K562 (cell line): ENCODE measurements at regions not wholly inside any gene's neighbourhood (a gene's known extent, or its start where the extent isn't known, plus 50 kb on each side); places are given as distances from the start of the nearest gene placed in this dataset.
A peak's percentile ranks its signal among the peaks of the same experiment; 100 is the strongest.

Experiments used
- BDP1 ChIP-seq: IDR thresholded peaks from 3 replicates; pipeline ENCODE4 v1.6.1; 2011; ENCODE audit not compliant: insufficient read length, insufficient read depth
- FOSL1 ChIP-seq: fragments of 200-800 bp; sonication (Bioruptor generic); conservative IDR thresholded peaks from 2 replicates; pipeline ENCODE4 v1.6.1; 2016; ENCODE audit warnings: missing genetic modification characterization, missing compliant biosample characterization
- MAFG ChIP-seq: fragments of 450-650 bp; conservative IDR thresholded peaks from 2 replicates; pipeline ENCODE4 v1.6.1; 2016; ENCODE audit warnings: missing genetic modification characterization, missing compliant biosample characterization
- RAD21 ChIP-seq, 2 experiments: fragments of 250-450 bp in 1 of 2; fragments of 450-650 bp in 1 of 2; sonication (Bioruptor Pico) in 1 of 2; formaldehyde crosslinking in 1 of 2; IDR thresholded peaks in 1 of 2; conservative IDR thresholded peaks in 1 of 2; 2 replicates each; pipeline versions ENCODE4 v1.4.0 to v1.8.0; 2020 to 2022; ENCODE audit warnings: mild to moderate bottlenecking in 2 of 2, moderate library complexity in 1 of 2
- RCOR1 ChIP-seq, 2 experiments: IDR thresholded peaks; 2 replicates each; pipeline ENCODE4 v1.6.1; 2012; ENCODE audit warnings: low read depth in 2 of 2, low read length in 2 of 2, borderline replicate concordance in 1 of 2, improper control_type of control experiment in 1 of 2
- SMAD4 ChIP-seq: fragments of 250-450 bp; sonication (Bioruptor Pico); conservative IDR thresholded peaks from 2 replicates; pipeline ENCODE4 v1.8.0; 2021; ENCODE audit warnings: inconsistent platforms, mild to moderate bottlenecking, moderate library complexity
- SMC3 ChIP-seq: conservative IDR thresholded peaks from 2 replicates; pipeline ENCODE4 v1.6.1; 2011; ENCODE audit warnings: low read depth, low read length, improper control_type of control experiment; ENCODE audit not compliant: insufficient read depth
- XRCC5 ChIP-seq: fragments of 200-400 bp; formaldehyde crosslinking; IDR thresholded peaks from 2 replicates; pipeline ENCODE4 v1.6.1; 2017; ENCODE audit warnings: low read depth, mild to moderate bottlenecking, low read length
- ZC3H8 ChIP-seq: fragments of 450-650 bp; IDR thresholded peaks from 2 replicates; pipeline ENCODE4 v1.6.1; 2017
- TF ChIP-seq, protein P1 (sequence below): fragments of 250-450 bp; sonication (Bioruptor Pico); IDR thresholded peaks from 2 replicates; pipeline ENCODE4 v1.4.0; 2020
- TF ChIP-seq, protein P2 (sequence below), 2 experiments: fragments of 450-650 bp; IDR thresholded peaks; 2 replicates each; pipeline ENCODE4 v1.6.1; 2016; ENCODE audit warnings: mild to moderate bottlenecking in 2 of 2, borderline replicate concordance in 1 of 2, low read depth in 1 of 2, moderate library complexity in 1 of 2

DNA sequence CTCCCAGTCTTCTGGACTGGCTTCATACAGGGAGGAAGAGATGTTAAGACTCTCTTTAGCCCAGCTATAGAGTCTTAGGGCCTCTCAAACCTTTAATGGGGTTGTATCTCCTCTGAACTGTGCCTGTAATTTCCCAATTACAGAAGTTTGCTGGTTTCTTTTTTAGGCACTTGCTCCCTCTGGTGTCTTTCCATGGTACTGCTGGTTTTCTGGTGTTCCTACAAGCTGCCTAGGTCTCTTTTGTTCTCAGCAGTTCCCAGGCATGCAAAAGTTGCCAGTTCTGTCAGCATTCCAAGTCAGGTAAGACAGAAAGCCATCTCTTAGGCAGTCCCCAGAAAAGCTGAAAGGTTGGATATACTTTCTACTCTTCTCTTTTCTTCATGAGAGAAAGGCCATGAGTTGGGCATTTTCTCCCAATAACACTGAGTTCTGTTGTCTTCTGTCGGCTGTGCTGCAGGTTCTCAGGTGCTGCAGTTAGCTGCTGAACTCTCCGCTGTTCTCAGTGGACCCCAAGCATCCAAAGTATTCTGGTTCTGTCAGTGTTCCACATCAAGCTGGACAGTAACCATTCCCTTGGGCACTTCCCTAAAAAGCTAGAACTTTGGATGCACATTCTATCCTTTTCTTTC, 54.4 kb upstream of the EHHADH start (continued):
- TF ChIP-seq, protein P1, sequence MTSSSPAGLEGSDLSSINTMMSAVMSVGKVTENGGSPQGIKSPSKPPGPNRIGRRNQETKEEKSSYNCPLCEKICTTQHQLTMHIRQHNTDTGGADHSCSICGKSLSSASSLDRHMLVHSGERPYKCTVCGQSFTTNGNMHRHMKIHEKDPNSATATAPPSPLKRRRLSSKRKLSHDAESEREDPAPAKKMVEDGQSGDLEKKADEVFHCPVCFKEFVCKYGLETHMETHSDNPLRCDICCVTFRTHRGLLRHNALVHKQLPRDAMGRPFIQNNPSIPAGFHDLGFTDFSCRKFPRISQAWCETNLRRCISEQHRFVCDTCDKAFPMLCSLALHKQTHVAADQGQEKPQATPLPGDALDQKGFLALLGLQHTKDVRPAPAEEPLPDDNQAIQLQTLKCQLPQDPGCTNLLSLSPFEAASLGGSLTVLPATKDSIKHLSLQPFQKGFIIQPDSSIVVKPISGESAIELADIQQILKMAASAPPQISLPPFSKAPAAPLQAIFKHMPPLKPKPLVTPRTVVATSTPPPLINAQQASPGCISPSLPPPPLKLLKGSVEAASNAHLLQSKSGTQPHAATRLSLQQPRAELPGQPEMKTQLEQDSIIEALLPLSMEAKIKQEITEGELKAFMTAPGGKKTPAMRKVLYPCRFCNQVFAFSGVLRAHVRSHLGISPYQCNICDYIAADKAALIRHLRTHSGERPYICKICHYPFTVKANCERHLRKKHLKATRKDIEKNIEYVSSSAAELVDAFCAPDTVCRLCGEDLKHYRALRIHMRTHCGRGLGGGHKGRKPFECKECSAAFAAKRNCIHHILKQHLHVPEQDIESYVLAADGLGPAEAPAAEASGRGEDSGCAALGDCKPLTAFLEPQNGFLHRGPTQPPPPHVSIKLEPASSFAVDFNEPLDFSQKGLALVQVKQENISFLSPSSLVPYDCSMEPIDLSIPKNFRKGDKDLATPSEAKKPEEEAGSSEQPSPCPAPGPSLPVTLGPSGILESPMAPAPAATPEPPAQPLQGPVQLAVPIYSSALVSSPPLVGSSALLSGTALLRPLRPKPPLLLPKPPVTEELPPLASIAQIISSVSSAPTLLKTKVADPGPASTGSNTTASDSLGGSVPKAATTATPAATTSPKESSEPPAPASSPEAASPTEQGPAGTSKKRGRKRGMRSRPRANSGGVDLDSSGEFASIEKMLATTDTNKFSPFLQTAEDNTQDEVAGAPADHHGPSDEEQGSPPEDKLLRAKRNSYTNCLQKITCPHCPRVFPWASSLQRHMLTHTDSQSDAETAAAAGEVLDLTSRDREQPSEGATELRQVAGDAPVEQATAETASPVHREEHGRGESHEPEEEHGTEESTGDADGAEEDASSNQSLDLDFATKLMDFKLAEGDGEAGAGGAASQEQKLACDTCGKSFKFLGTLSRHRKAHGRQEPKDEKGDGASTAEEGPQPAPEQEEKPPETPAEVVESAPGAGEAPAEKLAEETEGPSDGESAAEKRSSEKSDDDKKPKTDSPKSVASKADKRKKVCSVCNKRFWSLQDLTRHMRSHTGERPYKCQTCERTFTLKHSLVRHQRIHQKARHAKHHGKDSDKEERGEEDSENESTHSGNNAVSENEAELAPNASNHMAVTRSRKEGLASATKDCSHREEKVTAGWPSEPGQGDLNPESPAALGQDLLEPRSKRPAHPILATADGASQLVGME (CRISPR knock-in tag): no peak
- TF ChIP-seq MAFG (no peak), SMAD4 (CRISPR knock-in tag) (no peak), ZC3H8 (no peak), RCOR1 (IDR thresholded peaks at IDR 0.05; ENCODE audit: borderline replicate concordance in 1 of 2, low read depth in 2 of 2, low read length in 2 of 2) (no peak), SMC3 (peak; percentile 80), XRCC5 (0 out of 2 replicates have a peak, but pooled peaks have one; percentile 26), RAD21 (CRISPR knock-in tag; conservative IDR thresholded peaks at IDR 0.05 in 1 of 2, IDR thresholded peaks at IDR 0.05 in 1 of 2) (peak; percentile 71 to 85), BDP1 (no peak), FOSL1 (tag) (no peak)
- TF ChIP-seq, protein P2, sequence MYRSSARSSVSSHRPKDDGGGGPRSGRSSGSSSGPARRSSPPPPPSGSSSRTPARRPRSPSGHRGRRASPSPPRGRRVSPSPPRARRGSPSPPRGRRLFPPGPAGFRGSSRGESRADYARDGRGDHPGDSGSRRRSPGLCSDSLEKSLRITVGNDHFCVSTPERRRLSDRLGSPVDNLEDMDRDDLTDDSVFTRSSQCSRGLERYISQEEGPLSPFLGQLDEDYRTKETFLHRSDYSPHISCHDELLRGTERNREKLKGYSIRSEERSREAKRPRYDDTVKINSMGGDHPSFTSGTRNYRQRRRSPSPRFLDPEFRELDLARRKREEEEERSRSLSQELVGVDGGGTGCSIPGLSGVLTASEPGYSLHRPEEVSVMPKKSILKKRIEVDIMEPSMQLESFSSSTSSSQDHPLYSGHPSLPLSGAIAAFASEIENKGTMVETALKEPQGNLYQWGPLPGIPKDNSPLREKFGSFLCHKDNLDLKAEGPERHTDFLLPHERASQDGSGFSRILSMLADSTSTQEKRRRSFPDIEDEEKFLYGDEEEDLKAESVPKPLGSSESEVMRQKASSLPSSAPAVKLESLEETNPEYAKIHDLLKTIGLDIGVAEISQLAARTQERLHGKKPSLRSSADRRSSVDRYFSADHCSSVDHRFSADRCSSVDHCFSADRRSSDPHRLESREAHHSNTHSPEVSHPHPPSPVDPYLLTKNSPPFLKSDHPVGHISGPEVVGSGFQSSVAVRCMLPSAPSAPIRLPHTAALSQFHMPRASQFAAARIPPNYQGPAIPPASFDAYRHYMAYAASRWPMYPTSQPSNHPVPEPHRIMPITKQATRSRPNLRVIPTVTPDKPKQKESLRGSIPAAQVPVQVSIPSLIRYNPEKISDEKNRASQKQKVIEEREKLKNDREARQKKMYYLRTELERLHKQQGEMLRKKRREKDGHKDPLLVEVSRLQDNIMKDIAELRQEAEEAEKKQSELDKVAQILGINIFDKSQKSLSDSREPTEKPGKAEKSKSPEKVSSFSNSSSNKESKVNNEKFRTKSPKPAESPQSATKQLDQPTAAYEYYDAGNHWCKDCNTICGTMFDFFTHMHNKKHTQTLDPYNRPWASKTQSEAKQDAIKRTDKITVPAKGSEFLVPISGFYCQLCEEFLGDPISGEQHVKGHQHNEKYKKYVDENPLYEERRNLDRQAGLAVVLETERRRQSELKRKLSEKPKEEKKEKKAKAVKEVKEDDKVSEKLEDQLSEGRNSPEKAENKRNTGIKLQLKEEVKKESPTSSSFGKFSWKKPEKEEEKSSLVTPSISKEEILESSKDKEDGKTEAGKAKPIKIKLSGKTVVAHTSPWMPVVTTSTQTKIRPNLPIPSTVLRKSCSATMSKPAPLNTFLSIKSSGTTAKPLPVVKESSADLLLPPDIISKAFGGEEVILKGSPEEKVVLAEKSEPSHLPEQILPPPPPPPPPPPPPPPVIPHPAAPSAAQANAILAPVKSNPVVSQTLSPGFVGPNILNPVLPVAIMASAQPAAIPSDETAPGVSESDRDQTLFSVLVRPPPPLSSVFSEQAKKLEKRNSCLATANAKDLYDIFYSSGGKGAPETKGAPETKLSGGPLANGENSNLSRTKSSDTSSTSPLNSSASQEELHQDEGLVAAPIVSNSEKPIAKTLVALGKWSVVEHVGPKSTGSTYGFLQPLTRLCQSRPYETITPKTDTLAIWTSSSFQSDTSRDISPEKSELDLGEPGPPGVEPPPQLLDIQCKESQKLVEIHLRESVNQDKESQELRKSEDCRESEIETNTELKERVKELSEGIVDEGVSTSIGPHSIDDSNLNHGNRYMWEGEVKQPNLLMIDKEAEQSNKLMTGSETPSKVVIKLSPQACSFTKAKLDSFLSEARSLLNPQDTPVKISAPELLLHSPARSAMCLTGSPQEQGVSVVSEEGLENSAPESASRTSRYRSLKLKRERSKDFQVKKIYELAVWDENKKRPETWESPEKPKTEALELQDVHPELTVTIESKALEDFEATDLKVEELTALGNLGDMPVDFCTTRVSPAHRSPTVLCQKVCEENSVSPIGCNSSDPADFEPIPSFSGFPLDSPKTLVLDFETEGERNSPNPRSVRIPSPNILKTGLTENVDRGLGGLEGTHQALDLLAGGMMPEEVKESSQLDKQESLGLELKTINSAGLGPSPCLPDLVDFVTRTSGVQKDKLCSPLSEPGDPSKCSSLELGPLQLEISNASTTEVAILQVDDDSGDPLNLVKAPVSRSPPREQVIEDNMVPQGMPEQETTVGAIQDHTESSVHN (IDR thresholded peaks at IDR 0.05; ENCODE audit: borderline replicate concordance in 1 of 2, low read depth in 1 of 2): no peak
